Esophagus muscularis mucosa (tissue), 4 donors: ENCODE measurements at regions not wholly inside any gene's neighbourhood (a gene's known extent, or its start where the extent isn't known, plus 50 kb on each side); places are given as distances from the start of the nearest gene placed in this dataset.
"Not testable (repeated sequence)": the region's sequence is repeated elsewhere in the genome, so short reads cannot be mapped to it uniquely, and the experiment has no call there.

Experiments used
- CTCF ChIP-seq, 3 experiments: fragments of 200-600 bp in 2 of 3; fragments of 450-650 bp in 1 of 3; sonication (generic) in 2 of 3; IDR thresholded peaks; one replicate each; pipeline ENCODE4 v1.5.1; 2017 to 2019; ENCODE audit warnings: antibody characterized with exemption in 3 of 3, mild to moderate bottlenecking in 2 of 3, moderate library complexity in 1 of 3
- EP300 ChIP-seq: sonication (generic); formaldehyde crosslinking; IDR thresholded peaks from one replicate; pipeline ENCODE4 v1.6.1; 2017; ENCODE audit warnings: antibody characterized with exemption
- POLR2A ChIP-seq: fragments of 450-650 bp; IDR thresholded peaks from one replicate; pipeline ENCODE4 v1.6.1; 2017; ENCODE audit warnings: antibody characterized with exemption, moderate library complexity, mild to moderate bottlenecking, low read depth

DNA sequence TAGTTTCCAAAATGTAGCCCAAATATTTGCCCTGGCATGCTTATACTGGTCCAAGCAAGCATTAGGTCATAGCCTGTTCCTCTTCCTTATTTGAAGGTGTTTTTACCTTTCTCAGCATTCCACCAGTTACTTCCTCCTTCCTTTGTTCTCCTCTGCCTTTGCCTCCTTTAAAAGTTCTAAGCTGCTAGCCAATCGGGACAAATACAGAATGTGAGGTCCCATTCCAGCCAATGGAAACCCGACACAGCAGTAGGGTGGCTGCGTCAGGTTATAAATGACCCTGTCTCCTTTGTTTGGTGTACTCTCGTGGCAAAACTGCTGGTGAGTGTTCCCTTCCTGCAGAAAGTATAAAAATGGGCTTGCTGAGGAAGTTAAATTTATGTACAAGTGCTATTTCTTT is 452.0 kb upstream of the ADARB2 start:
- not testable (repeated sequence) for TF ChIP-seq CTCF (IDR thresholded peaks at IDR 0.05); EP300; POLR2A
